ENCODE measurements at regions not wholly inside any gene's neighbourhood (a gene's known extent, or its start where the extent isn't known, plus 50 kb on each side); places are given as distances from the start of the nearest gene placed in this dataset.

GRCh38 chr2:16268301-16269000 lies 328.1 kb downstream of the MYCN start:
- intact Hi-C loops (cut with micrococcal nuclease) (no loop called here), dilution Hi-C loops (cut with HindIII; ENCODE audit: low sequenced_read_pairs, unreplicated experiment) (no loop called here), in situ Hi-C loops (cut with MboI; ENCODE audit: low sequenced_read_pairs) (no loop called here)
- no peaks in the 10 kb centered on the region for H3K79me1 ChIP-seq (ENCODE audit: low read depth in 1 of 2, low read length in 2 of 2)
- no peak overlapping the region for H2BK5ac ChIP-seq (ENCODE audit: low read depth, low read length, poor library complexity, severe bottlenecking)
- H2AFZ ChIP-seq (replicated peaks; ENCODE audit: low read length, poor library complexity): no peak overlapping the region
- ATAC-seq (ENCODE audit: low read depth): no peak
- no peak overlapping the region for H2BK15ac ChIP-seq (ENCODE audit: low read depth, low read length)
- H3K4ac ChIP-seq (ENCODE audit: low read depth, low read length): no peak overlapping the region
- H3K9ac ChIP-seq (ENCODE audit: low read depth, low read length): no peak overlapping the region
- H4K5ac ChIP-seq (ENCODE audit: low read depth, low read length): no peak overlapping the region
- H3K27me3 ChIP-seq (ENCODE audit: control insufficient read depth, insufficient read depth, low read length): no peaks in the 10 kb centered on the region
- no peak overlapping the region for H3K14ac ChIP-seq (replicated peaks; ENCODE audit: low read depth, low read length)
- no peak overlapping the region for H2BK120ac ChIP-seq (ENCODE audit: low read depth, low read length)
- H2AK9ac ChIP-seq (replicated peaks; ENCODE audit: low read depth, low read length, poor library complexity): no peak overlapping the region
- CTCF ChIA-PET: no interaction called here
- POLR2A ChIA-PET (ENCODE audit: unreplicated experiment): no interaction called here
- no peak overlapping the region for H3K27ac ChIP-seq (ENCODE audit: insufficient read depth, low read length)
- no TSS peak for BruUV-seq (replicated peaks)
- no peak overlapping the region for H3K4me2 ChIP-seq (ENCODE audit: low read depth, low read length)
- no peaks in the 10 kb centered on the region for H3K36me3 ChIP-seq (ENCODE audit: control insufficient read depth, insufficient read depth, low read length)
- no peak overlapping the region for H3K4me3 ChIP-seq (ENCODE audit: insufficient read depth, low read depth, low read length)
- no peak overlapping the region for H3K23ac ChIP-seq (ENCODE audit: low read depth, low read length)
- H2BK20ac ChIP-seq (ENCODE audit: low read depth, low read length): no peak overlapping the region
- H3K4me1 ChIP-seq (ENCODE audit: control insufficient read depth, insufficient read depth, low read length): no peaks in the 10 kb centered on the region
- no peak overlapping the region for H3K56ac ChIP-seq (ENCODE audit: extremely low read depth, insufficient read depth, low read length)
- no CpG with 5 or more reads among the region's 3 CpGs for WGBS, 2 experiments (ENCODE audit: extremely low coverage in 2 of 2, insufficient read length in 1 of 2)
- no peak overlapping the region for H2AK5ac ChIP-seq (ENCODE audit: low read depth, low read length)
- H4K91ac ChIP-seq (ENCODE audit: insufficient read depth, low read depth, low read length): no peak overlapping the region
- no peak overlapping the region for H3K18ac ChIP-seq (ENCODE audit: low read depth, low read length)
- no peaks in the 10 kb centered on the region for H4K20me1 ChIP-seq (ENCODE audit: insufficient read depth, low read length)
- H3K9me3 ChIP-seq (ENCODE audit: control insufficient read depth, insufficient read depth, low read length): peaks cover 25% of the 10 kb centered on the region
- no peak overlapping the region for H4K8ac ChIP-seq (ENCODE audit: low read depth in 2 of 2, low read length in 2 of 2)
- no peak for DNase-seq
- no peaks in the 10 kb centered on the region for H3K9me1 ChIP-seq (ENCODE audit: insufficient read depth, low read length)
- TF ChIP-seq MAZ (IDR thresholded peaks at IDR 0.05; ENCODE audit: borderline replicate concordance, low read depth, low read length) (no peak), CEBPB (IDR thresholded peaks at IDR 0.05; ENCODE audit: low read depth, low read length) (no peak), MAFK (IDR thresholded peaks at IDR 0.05; ENCODE audit: low read depth, low read length) (no peak), CHD1 (IDR thresholded peaks at IDR 0.05; ENCODE audit: low read depth, low read length) (no peak)

Data from IMR-90 (cell line).